NCI-H345 (cell line): ENCODE measurements at regions not wholly inside any gene's neighbourhood (a gene's known extent, or its start where the extent isn't known, plus 50 kb on each side); places are given as distances from the start of the nearest gene placed in this dataset.
A peak's percentile ranks its signal among the peaks of the same experiment; 100 is the strongest.
"Not testable (repeated sequence)": the region's sequence is repeated elsewhere in the genome, so short reads cannot be mapped to it uniquely, and the experiment has no call there.

ENCODE experiments used
- DNase-seq: peaks from one replicate; lab custom pipeline; 2025; lab: John Stamatoyannopoulos, UW

GRCh38 chr4:129707949-129708348 is 612.0 kb downstream of the C4orf33 start:
- DNase-seq = no peak

- no peak for DNase-seq
Observed at GRCh38 chr4:129708784-129709183, 612.8 kb downstream of the C4orf33 start.

- DNase-seq = no peak
Observed at GRCh38 chr4:129738175-129738574, 642.2 kb downstream of the C4orf33 start.

- no peak for DNase-seq
Observed at GRCh38 chr4:129747756-129748155, 651.8 kb downstream of the C4orf33 start.

- DNase-seq = no peak
Observed at GRCh38 chr4:129748991-129749390, 653.0 kb downstream of the C4orf33 start.

GRCh38 chr4:129751646-129752045 is 655.7 kb downstream of the C4orf33 start:
- DNase-seq = no peak

- no peak for DNase-seq
Observed at GRCh38 chr4:129783596-129783995, 687.6 kb downstream of the C4orf33 start.

- DNase-seq = no peak
Observed at GRCh38 chr4:129788486-129788885, 692.5 kb downstream of the C4orf33 start.

- DNase-seq = peak; percentile 56
Observed at GRCh38 chr4:129804461-129804981, 708.6 kb downstream of the C4orf33 start.

GRCh38 chr4:129806986-129807385 is 711.0 kb downstream of the C4orf33 start:
- no peak for DNase-seq

GRCh38 chr4:129808242-129808641 is 712.3 kb downstream of the C4orf33 start:
- DNase-seq = no peak

- DNase-seq = no peak
Observed at GRCh38 chr4:129821073-129821472, 725.1 kb downstream of the C4orf33 start.

- no peak for DNase-seq
Observed at GRCh38 chr4:129821963-129822362, 726.0 kb downstream of the C4orf33 start.

- peak; percentile 69 for DNase-seq
Observed at GRCh38 chr4:129822701-129823100, 726.7 kb downstream of the C4orf33 start.

GRCh38 chr4:129823105-129823504 is 727.2 kb downstream of the C4orf33 start:
- DNase-seq = no peak

GRCh38 chr4:129829373-129829772 is 733.4 kb downstream of the C4orf33 start:
- DNase-seq = no peak

- no peak for DNase-seq
Observed at GRCh38 chr4:129839687-129840086, 743.7 kb downstream of the C4orf33 start.

GRCh38 chr4:129842096-129842495 is 746.1 kb downstream of the C4orf33 start:
- DNase-seq = no peak

GRCh38 chr4:129852434-129852833 is 756.5 kb downstream of the C4orf33 start:
- DNase-seq = no peak

GRCh38 chr4:129853685-129854467 is 757.9 kb downstream of the C4orf33 start:
- DNase-seq = not testable (repeated sequence)

GRCh38 chr4:129862461-129862860 is 766.5 kb downstream of the C4orf33 start:
- DNase-seq = no peak

- DNase-seq = no peak
Observed at GRCh38 chr4:129863206-129863605, 767.3 kb downstream of the C4orf33 start.

- DNase-seq = no peak
Observed at GRCh38 chr4:129883996-129884395, 788.0 kb downstream of the C4orf33 start.

GRCh38 chr4:129897111-129897510 is 801.2 kb downstream of the C4orf33 start:
- DNase-seq = no peak
